Loucy (cell line): ENCODE measurements at regions not wholly inside any gene's neighbourhood (a gene's known extent, or its start where the extent isn't known, plus 50 kb on each side); places are given as distances from the start of the nearest gene placed in this dataset.

Source experiments
- H2AFZ ChIP-seq: fragments of 200-600 bp; sonication (generic); 2 replicates; pipeline ENCODE4 v1.6.0; 2016; ENCODE audit warnings: antibody characterized with exemption, mild to moderate bottlenecking, low read length, moderate library complexity
- H3F3A ChIP-seq: fragments of 200-600 bp; 2 replicates; pipeline ENCODE4 v1.6.0; 2016; ENCODE audit warnings: antibody characterized with exemption, low read depth, mild to moderate bottlenecking
- H3K27me3 ChIP-seq: fragments of 200-600 bp; sonication (generic); 2 replicates; pipeline ENCODE4 v1.6.1; 2014; ENCODE audit warnings: low read length, mild to moderate bottlenecking; ENCODE audit not compliant: insufficient read depth, poor library complexity, severe bottlenecking
- H3K36me3 ChIP-seq: fragments of 200-600 bp; sonication (generic); 2 replicates; pipeline ENCODE4 v1.6.1; 2016; ENCODE audit warnings: low read length; ENCODE audit not compliant: insufficient read depth
- H3K4me1 ChIP-seq: fragments of 200-600 bp; sonication (generic); 2 replicates; pipeline ENCODE4 v1.5.1; 2014; ENCODE audit warnings: low read length, mild to moderate bottlenecking; ENCODE audit not compliant: insufficient read depth, poor library complexity, severe bottlenecking
- H3K4me2 ChIP-seq: fragments of 200-600 bp; sonication (generic); 2 replicates; pipeline ENCODE4 v1.6.0; 2014; ENCODE audit warnings: antibody characterized with exemption, low read length, low read depth, mild to moderate bottlenecking; ENCODE audit not compliant: poor library complexity, severe bottlenecking
- H3K4me3 ChIP-seq: fragments of 200-600 bp; sonication (generic); 2 replicates; pipeline ENCODE4 v1.5.1; 2014; ENCODE audit warnings: low read length, mild to moderate bottlenecking, mixed read lengths; ENCODE audit not compliant: poor library complexity, severe bottlenecking
- H3K79me2 ChIP-seq: fragments of 200-600 bp; sonication (generic); 2 replicates; pipeline ENCODE4 v1.6.1; 2014; ENCODE audit warnings: low read length; ENCODE audit not compliant: insufficient read depth
- H3K9ac ChIP-seq: fragments of 200-600 bp; sonication (generic); 2 replicates; pipeline ENCODE4 v1.6.0; 2014; ENCODE audit warnings: mild to moderate bottlenecking, low read depth, low read length, moderate library complexity; ENCODE audit not compliant: poor library complexity, severe bottlenecking
- H3K9me2 ChIP-seq: fragments of 200-600 bp; sonication (generic); replicated peaks from 2 replicates; pipeline ENCODE4 v1.6.1; 2016; ENCODE audit warnings: low read depth, low read length, mixed read lengths
- H3K9me3 ChIP-seq: fragments of 200-600 bp; sonication (generic); 2 replicates; pipeline ENCODE4 v1.6.1; 2014; ENCODE audit warnings: mild to moderate bottlenecking, antibody characterized with exemption, low read length, low read depth; ENCODE audit not compliant: insufficient read depth
- H4K20me1 ChIP-seq: fragments of 200-600 bp; sonication (generic); 2 replicates; pipeline ENCODE4 v1.6.0; 2014; ENCODE audit warnings: antibody characterized with exemption, low read length, mild to moderate bottlenecking; ENCODE audit not compliant: insufficient read depth, poor library complexity, severe bottlenecking
- CTCF ChIP-seq: fragments of 200-600 bp; sonication (generic); conservative IDR thresholded peaks from 2 replicates; pipeline ENCODE4 v1.5.1; 2014; ENCODE audit warnings: mild to moderate bottlenecking, antibody characterized with exemption, low read length
- EZH2phosphoT487 ChIP-seq: fragments of 200-600 bp; IDR thresholded peaks from 2 replicates; pipeline ENCODE4 v1.6.1; 2018; ENCODE audit warnings: antibody characterized with exemption, mild to moderate bottlenecking, moderate library complexity, borderline replicate concordance

- peak overlapping the region; percentile 23 for H2AFZ ChIP-seq
- no peaks in the 10 kb centered on the region for H3K9me2 ChIP-seq
- peaks cover 8% of the 10 kb centered on the region; the same call in 1 of the 2 replicates for H3F3A ChIP-seq
- peak overlapping the region; percentile 56 for H3K4me2 ChIP-seq
- no peaks in the 10 kb centered on the region for H4K20me1 ChIP-seq
- peak overlapping the region; percentile 26 for H3K4me3 ChIP-seq
- H3K79me2 ChIP-seq = no peaks in the 10 kb centered on the region
- TF ChIP-seq CTCF (no peak), EZH2phosphoT487 (no peak)
- H3K9me3 ChIP-seq = no peaks in the 10 kb centered on the region
- H3K4me1 ChIP-seq = peaks cover 46% of the 10 kb centered on the region
- H3K9ac ChIP-seq = peak overlapping the region; percentile 55
- no peaks in the 10 kb centered on the region for H3K27me3 ChIP-seq
- H3K36me3 ChIP-seq = no peaks in the 10 kb centered on the region
Observed at GRCh38 chr1:87872189-87872588, 543.5 kb downstream of the LMO4 start.

- no peaks in the 10 kb centered on the region for H3K79me2 ChIP-seq
- no peaks in the 10 kb centered on the region for H3K36me3 ChIP-seq
- no peaks in the 10 kb centered on the region for H3K9me2 ChIP-seq
- H4K20me1 ChIP-seq = no peaks in the 10 kb centered on the region
- peaks cover 46% of the 10 kb centered on the region for H3K4me1 ChIP-seq
- H2AFZ ChIP-seq = no peak overlapping the region
- peak overlapping the region; percentile 35 for H3K9ac ChIP-seq
- peaks cover 8% of the 10 kb centered on the region; the same call in 1 of the 2 replicates for H3F3A ChIP-seq
- H3K27me3 ChIP-seq = no peaks in the 10 kb centered on the region
- H3K9me3 ChIP-seq = no peaks in the 10 kb centered on the region
- TF ChIP-seq CTCF = no peak
- TF ChIP-seq EZH2phosphoT487 = no peak
- no peak overlapping the region for H3K4me3 ChIP-seq
- peak overlapping the region; percentile 56 for H3K4me2 ChIP-seq
Observed at GRCh38 chr1:87872692-87873091, 544.0 kb downstream of the LMO4 start.

GRCh38 chr1:87878873-87879272 is 550.2 kb downstream of the LMO4 start:
- H3K9me3 ChIP-seq = no peaks in the 10 kb centered on the region
- no peak overlapping the region for H3K4me2 ChIP-seq
- H2AFZ ChIP-seq = no peak overlapping the region
- no peaks in the 10 kb centered on the region for H3K27me3 ChIP-seq
- no peaks in the 10 kb centered on the region for H3K36me3 ChIP-seq
- H3K9me2 ChIP-seq = no peaks in the 10 kb centered on the region
- TF ChIP-seq EZH2phosphoT487 (no peak), CTCF (no peak)
- H3K79me2 ChIP-seq = no peaks in the 10 kb centered on the region
- H3K4me3 ChIP-seq = no peak overlapping the region
- peaks cover 39% of the 10 kb centered on the region for H3K4me1 ChIP-seq
- H3K9ac ChIP-seq = no peak overlapping the region
- H3F3A ChIP-seq = no peaks in the 10 kb centered on the region; the same call in 1 of the 2 replicates
- H4K20me1 ChIP-seq = no peaks in the 10 kb centered on the region
